ENCODE measurements at regions not wholly inside any gene's neighbourhood (a gene's known extent, or its start where the extent isn't known, plus 50 kb on each side); places are given as distances from the start of the nearest gene placed in this dataset.

- DNase-seq: no peak
- no peaks in the 10 kb centered on the region for H3K27me3 ChIP-seq
- no peaks in the 10 kb centered on the region for H3K9me3 ChIP-seq
- no peaks in the 10 kb centered on the region for H3K4me1 ChIP-seq
- H3K36me3 ChIP-seq: no peaks in the 10 kb centered on the region
- no peak for TF ChIP-seq CTCF (IDR thresholded peaks at IDR 0.05; ENCODE audit: low read depth, low read length)
- H3K4me3 ChIP-seq (ENCODE audit: low read depth, low read length): no peak overlapping the region
Measured at GRCh38 chr3:71891483-71891882, 106.5 kb upstream of the PROK2 start.

GRCh38 chr3:71890356-71890931 is 105.5 kb upstream of the PROK2 start:
- Histone ChIP-seq H3K4me3 (ENCODE audit: low read depth, low read length) (no peak overlapping the region), H3K9me3 (no peaks in the 10 kb centered on the region)
- TF ChIP-seq CTCF (IDR thresholded peaks at IDR 0.05; ENCODE audit: low read depth, low read length): no peak

GRCh38 chr3:71887256-71887655 is 102.3 kb upstream of the PROK2 start:
- no peaks in the 10 kb centered on the region for H3K9me3 ChIP-seq
- no peak for DNase-seq
- no peaks in the 10 kb centered on the region for H3K36me3 ChIP-seq
- H3K4me1 ChIP-seq: no peaks in the 10 kb centered on the region
- H3K27me3 ChIP-seq: no peaks in the 10 kb centered on the region
- TF ChIP-seq CTCF (IDR thresholded peaks at IDR 0.05; ENCODE audit: low read depth, low read length): no peak
- no peak overlapping the region for H3K4me3 ChIP-seq (ENCODE audit: low read depth, low read length)

More at GRCh38 chr3:71890356-71890931, 105.5 kb upstream of the PROK2 start:
- no peak for DNase-seq
- no peaks in the 10 kb centered on the region for H3K36me3 ChIP-seq
- no peaks in the 10 kb centered on the region for H3K4me1 ChIP-seq
- H3K27me3 ChIP-seq: no peaks in the 10 kb centered on the region

GRCh38 chr3:71885006-71885405 is 100.1 kb upstream of the PROK2 start:
- Histone ChIP-seq H3K9me3 (no peaks in the 10 kb centered on the region), H3K4me3 (ENCODE audit: low read depth, low read length) (no peak overlapping the region), H3K4me1 (no peaks in the 10 kb centered on the region), H3K36me3 (no peaks in the 10 kb centered on the region), H3K27me3 (no peaks in the 10 kb centered on the region)
- DNase-seq: no peak
- no peak for TF ChIP-seq CTCF (IDR thresholded peaks at IDR 0.05; ENCODE audit: low read depth, low read length)

- TF ChIP-seq CTCF (IDR thresholded peaks at IDR 0.05; ENCODE audit: low read depth, low read length): no peak
- Histone ChIP-seq H3K27me3 (no peaks in the 10 kb centered on the region), H3K9me3 (no peaks in the 10 kb centered on the region)
Measured at GRCh38 chr3:71881732-71882131, 96.8 kb upstream of the PROK2 start.

GRCh38 chr3:71881041-71881440 is 96.1 kb upstream of the PROK2 start:
- H3K36me3 ChIP-seq: no peaks in the 10 kb centered on the region
- H3K4me1 ChIP-seq: no peaks in the 10 kb centered on the region
- no peak for TF ChIP-seq CTCF (IDR thresholded peaks at IDR 0.05; ENCODE audit: low read depth, low read length)
- DNase-seq: no peak
- no peaks in the 10 kb centered on the region for H3K27me3 ChIP-seq
- no peak overlapping the region for H3K4me3 ChIP-seq (ENCODE audit: low read depth, low read length)
- H3K9me3 ChIP-seq: no peaks in the 10 kb centered on the region

More at GRCh38 chr3:71881732-71882131, 96.8 kb upstream of the PROK2 start:
- DNase-seq: no peak
- Histone ChIP-seq H3K4me1 (no peaks in the 10 kb centered on the region), H3K4me3 (ENCODE audit: low read depth, low read length) (no peak overlapping the region), H3K36me3 (no peaks in the 10 kb centered on the region)

Data from BE2C (cell line).